ENCODE measurements at regions not wholly inside any gene's neighbourhood (a gene's known extent, or its start where the extent isn't known, plus 50 kb on each side); places are given as distances from the start of the nearest gene placed in this dataset.
"Not testable (repeated sequence)": the region's sequence is repeated elsewhere in the genome, so short reads cannot be mapped to it uniquely, and the experiment has no call there.

GRCh38 chr4:127463883-127464282, 168.9 kb upstream of the INTU start:
- intact Hi-C loops (cut with DNase I, micrococcal nuclease) = no loop called here
- Histone ChIP-seq H3K4me1 (ENCODE audit: low read depth) (no peaks in the 10 kb centered on the region), H3K9me3 (no peaks in the 10 kb centered on the region), H3K4me3 (no peak overlapping the region), H3K36me3 (ENCODE audit: low read depth) (no peaks in the 10 kb centered on the region)
- DNase-seq (no peak), ATAC-seq (no peak)
- TF ChIP-seq, protein P1, sequence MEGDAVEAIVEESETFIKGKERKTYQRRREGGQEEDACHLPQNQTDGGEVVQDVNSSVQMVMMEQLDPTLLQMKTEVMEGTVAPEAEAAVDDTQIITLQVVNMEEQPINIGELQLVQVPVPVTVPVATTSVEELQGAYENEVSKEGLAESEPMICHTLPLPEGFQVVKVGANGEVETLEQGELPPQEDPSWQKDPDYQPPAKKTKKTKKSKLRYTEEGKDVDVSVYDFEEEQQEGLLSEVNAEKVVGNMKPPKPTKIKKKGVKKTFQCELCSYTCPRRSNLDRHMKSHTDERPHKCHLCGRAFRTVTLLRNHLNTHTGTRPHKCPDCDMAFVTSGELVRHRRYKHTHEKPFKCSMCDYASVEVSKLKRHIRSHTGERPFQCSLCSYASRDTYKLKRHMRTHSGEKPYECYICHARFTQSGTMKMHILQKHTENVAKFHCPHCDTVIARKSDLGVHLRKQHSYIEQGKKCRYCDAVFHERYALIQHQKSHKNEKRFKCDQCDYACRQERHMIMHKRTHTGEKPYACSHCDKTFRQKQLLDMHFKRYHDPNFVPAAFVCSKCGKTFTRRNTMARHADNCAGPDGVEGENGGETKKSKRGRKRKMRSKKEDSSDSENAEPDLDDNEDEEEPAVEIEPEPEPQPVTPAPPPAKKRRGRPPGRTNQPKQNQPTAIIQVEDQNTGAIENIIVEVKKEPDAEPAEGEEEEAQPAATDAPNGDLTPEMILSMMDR (IDR thresholded peaks at IDR 0.05) = no peak

DNA sequence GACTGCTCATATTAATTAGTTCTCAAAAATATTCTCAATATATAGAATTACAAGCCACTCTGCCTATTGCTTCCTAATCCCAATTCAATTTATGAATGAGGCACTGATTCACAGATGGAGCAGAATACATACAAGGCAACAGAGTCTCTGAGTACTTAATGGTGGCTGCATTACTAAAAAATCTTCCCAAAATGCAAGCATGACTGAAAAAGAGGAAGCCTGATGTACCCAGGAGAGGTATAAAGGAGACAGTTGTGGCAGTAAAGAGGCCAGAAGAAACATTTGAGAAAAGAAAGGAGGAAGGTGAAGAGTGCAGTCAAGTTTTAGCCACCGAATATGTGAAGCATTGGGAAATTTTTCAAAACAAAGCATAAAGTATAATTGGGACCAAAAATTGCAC, 163.2 kb upstream of the INTU start:
- TF ChIP-seq, protein P1 (IDR thresholded peaks at IDR 0.05) = no peak
- no peaks in the 10 kb centered on the region for H3K36me3 ChIP-seq (ENCODE audit: low read depth)
- ATAC-seq (no peak), DNase-seq (no peak)
- H3K9me3 ChIP-seq = peaks cover 2% of the 10 kb centered on the region
- no peaks in the 10 kb centered on the region for H3K4me1 ChIP-seq (ENCODE audit: low read depth)
- no peak overlapping the region for H3K4me3 ChIP-seq
- intact Hi-C loops (cut with DNase I, micrococcal nuclease) = no loop called here

- ATAC-seq = no peak
- no peaks in the 10 kb centered on the region for H3K36me3 ChIP-seq (ENCODE audit: low read depth)
- no peaks in the 10 kb centered on the region for H3K4me1 ChIP-seq (ENCODE audit: low read depth)
- intact Hi-C loops (cut with DNase I, micrococcal nuclease) = no loop called here
- TF ChIP-seq, protein P1 (IDR thresholded peaks at IDR 0.05) = no peak
- peaks cover 2% of the 10 kb centered on the region for H3K9me3 ChIP-seq
- no peak overlapping the region for H3K4me3 ChIP-seq
- DNase-seq = no peak
Measured at GRCh38 chr4:127469959-127470809, 162.6 kb upstream of the INTU start.

DNA sequence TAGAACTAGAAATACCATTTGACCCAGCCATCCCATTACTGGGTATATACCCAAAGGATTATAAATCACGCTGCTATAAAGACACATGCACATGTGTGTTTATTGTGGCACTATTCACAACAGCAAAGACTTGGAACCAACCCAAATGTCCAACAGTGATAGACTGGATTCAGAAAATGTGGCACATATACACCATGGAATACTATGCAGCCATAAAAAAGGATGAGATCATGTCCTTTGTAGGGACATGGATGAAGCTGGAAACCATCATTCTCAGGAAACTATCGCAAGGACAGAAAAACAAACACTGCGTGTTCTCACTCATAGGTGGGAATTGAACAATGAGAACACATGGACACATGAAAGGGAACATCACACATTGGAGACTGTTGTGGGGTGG, 154.5 kb upstream of the INTU start:
- ATAC-seq; intact Hi-C loops (cut with DNase I, micrococcal nuclease); H3K36me3 ChIP-seq (ENCODE audit: low read depth); DNase-seq; H3K4me1 ChIP-seq (ENCODE audit: low read depth); H3K4me3 ChIP-seq; H3K9me3 ChIP-seq: not testable (repeated sequence)

GRCh38 chr4:127479031-127479622, 153.6 kb upstream of the INTU start:
- Histone ChIP-seq H3K9me3 (peaks cover 3% of the 10 kb centered on the region), H3K36me3 (ENCODE audit: low read depth) (no peaks in the 10 kb centered on the region), H3K4me3 (no peak overlapping the region), H3K4me1 (ENCODE audit: low read depth) (no peaks in the 10 kb centered on the region)
- DNase-seq = peak in 1 of 3 donors; percentile 4
- TF ChIP-seq, protein P1 (IDR thresholded peaks at IDR 0.05) = no peak
- ATAC-seq = no peak
- intact Hi-C loops (cut with DNase I, micrococcal nuclease) = no loop called here

- H3K4me1 ChIP-seq (ENCODE audit: low read depth) = no peaks in the 10 kb centered on the region
- TF ChIP-seq, protein P1 (IDR thresholded peaks at IDR 0.05) = no peak
- ATAC-seq (no peak), DNase-seq (no peak)
- intact Hi-C loops (cut with DNase I, micrococcal nuclease) = no loop called here
- no peak overlapping the region for H3K4me3 ChIP-seq
- no peaks in the 10 kb centered on the region for H3K36me3 ChIP-seq (ENCODE audit: low read depth)
- H3K9me3 ChIP-seq = peaks cover 3% of the 10 kb centered on the region
Measured at GRCh38 chr4:127482049-127482448, 150.7 kb upstream of the INTU start.
